Progenitor cell of endocrine pancreas (in vitro differentiated cells): ENCODE measurements at regions not wholly inside any gene's neighbourhood (a gene's known extent, or its start where the extent isn't known, plus 50 kb on each side); places are given as distances from the start of the nearest gene placed in this dataset.

Source experiments
- DNase-seq: peaks from one replicate; pipeline ENCODE4 v3.0.0; 2021; ENCODE audit warnings: low spot score; ENCODE audit not compliant: unreplicated experiment
- H3K27ac Mint-ChIP-seq: 2 replicates; pipeline ENCODE4 v1.8.0; 2021; ENCODE audit warnings: mild to moderate bottlenecking, moderate library complexity, mixed read lengths
- H3K27me3 Mint-ChIP-seq: 2 replicates; pipeline ENCODE4 v1.8.0; 2021; ENCODE audit warnings: mixed read lengths
- H3K36me3 Mint-ChIP-seq: 2 replicates; pipeline ENCODE4 v1.8.0; 2022; ENCODE audit warnings: mixed read lengths; ENCODE audit not compliant: insufficient read depth
- H3K4me1 Mint-ChIP-seq: 2 replicates; pipeline ENCODE4 v1.8.0; 2021; ENCODE audit warnings: low read depth, mixed read lengths
- H3K4me3 Mint-ChIP-seq: 2 replicates; pipeline ENCODE4 v1.8.0; 2021; ENCODE audit warnings: low read depth, mild to moderate bottlenecking, moderate library complexity, mixed read lengths
- H3K9me3 Mint-ChIP-seq: 2 replicates; pipeline ENCODE4 v1.8.0; 2021; ENCODE audit warnings: low read depth, mixed read lengths
- TF ChIP-seq, protein P1 (sequence below): fragments of 200-600 bp; sonication (generic); IDR thresholded peaks from one replicate; pipeline ENCODE4 v1.5.0; 2021; ENCODE audit warnings: antibody characterized with exemption, mild to moderate bottlenecking; ENCODE audit not compliant: unreplicated experiment

DNA sequence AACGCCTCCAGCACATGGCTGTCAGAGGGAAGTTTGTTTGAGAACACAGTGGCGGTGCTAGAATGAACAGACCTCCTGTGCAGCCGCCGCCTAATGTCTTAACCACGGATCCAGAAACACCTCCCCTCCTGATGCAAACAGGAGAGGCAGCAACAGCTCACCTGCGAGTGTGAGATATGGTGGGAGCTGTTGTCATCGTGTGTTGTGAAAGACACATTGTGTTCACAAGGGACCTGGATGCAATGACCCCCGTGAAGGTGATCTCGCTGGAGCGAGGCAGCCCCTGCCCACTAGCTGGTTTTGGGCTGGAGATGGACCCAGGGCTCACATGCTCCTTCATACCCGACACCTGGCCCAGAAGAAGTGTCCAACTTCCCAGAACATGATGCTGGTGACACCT is 315.3 kb upstream of the C1orf174 start:
- H3K9me3 Mint-ChIP-seq = no peaks in the 10 kb centered on the region

DNA sequence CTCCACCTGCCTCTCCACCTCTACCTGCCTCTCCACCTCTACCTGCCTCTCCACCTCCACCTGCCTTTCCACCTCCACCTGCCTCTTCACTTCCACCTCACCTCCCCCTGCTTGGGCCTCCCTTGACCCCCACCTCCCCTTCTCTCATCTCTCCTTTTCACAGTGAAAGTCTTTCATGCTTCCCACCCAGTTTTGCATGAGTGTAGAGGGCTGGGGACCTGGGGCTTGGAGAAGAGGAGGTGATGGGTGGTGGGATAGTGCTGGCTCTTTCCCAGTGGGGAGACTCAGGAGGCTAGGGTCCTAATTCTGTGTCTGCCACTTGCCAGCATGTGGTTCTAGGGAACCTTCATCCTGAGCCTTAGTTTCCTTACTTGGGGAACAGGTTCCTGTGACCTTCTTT is 316.2 kb upstream of the C1orf174 start:
- H3K9me3 Mint-ChIP-seq = no peaks in the 10 kb centered on the region
- H3K4me1 Mint-ChIP-seq = peaks cover 3% of the 10 kb centered on the region
- TF ChIP-seq, protein P1, sequence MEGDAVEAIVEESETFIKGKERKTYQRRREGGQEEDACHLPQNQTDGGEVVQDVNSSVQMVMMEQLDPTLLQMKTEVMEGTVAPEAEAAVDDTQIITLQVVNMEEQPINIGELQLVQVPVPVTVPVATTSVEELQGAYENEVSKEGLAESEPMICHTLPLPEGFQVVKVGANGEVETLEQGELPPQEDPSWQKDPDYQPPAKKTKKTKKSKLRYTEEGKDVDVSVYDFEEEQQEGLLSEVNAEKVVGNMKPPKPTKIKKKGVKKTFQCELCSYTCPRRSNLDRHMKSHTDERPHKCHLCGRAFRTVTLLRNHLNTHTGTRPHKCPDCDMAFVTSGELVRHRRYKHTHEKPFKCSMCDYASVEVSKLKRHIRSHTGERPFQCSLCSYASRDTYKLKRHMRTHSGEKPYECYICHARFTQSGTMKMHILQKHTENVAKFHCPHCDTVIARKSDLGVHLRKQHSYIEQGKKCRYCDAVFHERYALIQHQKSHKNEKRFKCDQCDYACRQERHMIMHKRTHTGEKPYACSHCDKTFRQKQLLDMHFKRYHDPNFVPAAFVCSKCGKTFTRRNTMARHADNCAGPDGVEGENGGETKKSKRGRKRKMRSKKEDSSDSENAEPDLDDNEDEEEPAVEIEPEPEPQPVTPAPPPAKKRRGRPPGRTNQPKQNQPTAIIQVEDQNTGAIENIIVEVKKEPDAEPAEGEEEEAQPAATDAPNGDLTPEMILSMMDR = no peak
- no peak for DNase-seq
- no peak overlapping the region for H3K4me3 Mint-ChIP-seq
- H3K36me3 Mint-ChIP-seq = no peaks in the 10 kb centered on the region
- peaks cover 33% of the 10 kb centered on the region for H3K27me3 Mint-ChIP-seq
- H3K27ac Mint-ChIP-seq = no peak overlapping the region

More for the DNA sequence above, 315.3 kb upstream of the C1orf174 start:
- TF ChIP-seq, protein P1 = no peak
- H3K27me3 Mint-ChIP-seq = peaks cover 33% of the 10 kb centered on the region
- no peaks in the 10 kb centered on the region for H3K36me3 Mint-ChIP-seq
- DNase-seq = no peak
- H3K4me1 Mint-ChIP-seq = peaks cover 6% of the 10 kb centered on the region
- H3K27ac Mint-ChIP-seq = no peak overlapping the region
- H3K4me3 Mint-ChIP-seq = no peak overlapping the region

DNA sequence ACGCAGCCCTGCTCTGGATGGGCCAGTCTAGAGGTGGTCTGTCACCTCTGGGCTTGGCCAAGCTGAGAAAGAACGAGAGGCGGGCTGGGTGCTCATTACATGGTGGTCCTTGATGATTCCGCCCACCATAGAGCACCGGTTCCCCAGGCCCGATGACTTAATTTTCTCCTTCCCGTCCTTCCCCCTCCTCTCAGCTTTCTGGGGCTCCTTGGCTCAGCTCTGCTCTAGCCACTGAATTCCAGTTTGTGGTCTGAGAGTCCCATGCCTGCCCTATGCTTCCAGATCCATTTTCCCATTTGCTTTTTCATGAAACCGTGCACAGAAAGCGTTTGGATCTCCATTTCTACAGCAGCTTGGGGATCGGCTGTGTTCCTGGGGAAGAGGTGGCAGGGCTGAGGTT is 318.5 kb upstream of the C1orf174 start:
- Mint-ChIP-seq H3K9me3 (no peaks in the 10 kb centered on the region), H3K4me1 (peaks cover 4% of the 10 kb centered on the region), H3K4me3 (no peak overlapping the region), H3K36me3 (no peaks in the 10 kb centered on the region), H3K27ac (no peak overlapping the region), H3K27me3 (peaks cover 21% of the 10 kb centered on the region)
- TF ChIP-seq, protein P1 = no peak
- DNase-seq = no peak

DNA sequence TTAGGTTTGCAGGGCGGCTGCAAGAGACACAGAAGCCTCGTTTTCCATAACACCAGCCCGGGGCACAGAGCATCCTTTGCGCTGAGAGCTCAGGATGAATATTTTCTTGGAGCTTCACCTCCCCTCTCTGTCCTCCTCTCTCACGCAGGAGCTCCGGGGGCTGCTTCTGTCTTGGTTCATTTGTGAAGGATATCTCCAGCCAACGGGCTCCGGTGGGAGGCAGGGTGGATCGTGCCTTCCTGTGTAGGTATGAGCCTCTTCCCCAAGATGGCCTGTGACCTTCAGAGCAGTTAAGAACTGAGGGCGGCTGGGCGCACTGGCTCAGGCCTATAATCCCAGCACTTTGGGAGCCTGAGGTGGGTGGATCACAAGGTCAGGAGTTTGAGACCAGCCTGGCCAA is 319.0 kb upstream of the C1orf174 start:
- peaks cover 4% of the 10 kb centered on the region for H3K4me1 Mint-ChIP-seq

DNA sequence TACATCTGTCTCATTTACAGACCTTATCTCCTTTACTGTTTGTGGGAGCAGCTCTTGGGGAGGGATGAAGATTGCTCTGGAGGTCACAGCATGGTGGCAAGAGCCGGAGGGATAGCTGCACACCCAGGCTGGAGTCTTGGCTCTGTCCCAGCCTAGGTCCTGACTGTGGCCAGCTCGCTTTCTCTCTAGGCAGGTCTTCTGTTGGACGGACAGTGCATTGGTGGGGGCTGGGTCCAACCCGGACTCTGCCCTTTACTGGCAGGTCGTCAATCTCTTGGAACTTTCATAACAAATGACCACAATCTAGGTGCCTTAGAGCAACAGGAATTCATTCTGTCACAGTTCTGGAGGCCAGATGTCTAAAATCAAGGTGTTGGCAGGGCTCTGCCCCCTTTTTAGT is 319.8 kb upstream of the C1orf174 start:
- Mint-ChIP-seq H3K27me3 (peaks cover 12% of the 10 kb centered on the region), H3K36me3 (no peaks in the 10 kb centered on the region), H3K4me3 (no peak overlapping the region), H3K4me1 (peaks cover 4% of the 10 kb centered on the region), H3K27ac (no peak overlapping the region), H3K9me3 (no peaks in the 10 kb centered on the region)
- DNase-seq = no peak
- TF ChIP-seq, protein P1 = no peak

More for the DNA sequence above, 319.0 kb upstream of the C1orf174 start:
- TF ChIP-seq, protein P1 = no peak
- Mint-ChIP-seq H3K27me3 (peaks cover 18% of the 10 kb centered on the region), H3K36me3 (no peaks in the 10 kb centered on the region), H3K4me3 (no peak overlapping the region), H3K9me3 (no peaks in the 10 kb centered on the region), H3K27ac (no peak overlapping the region)
- DNase-seq = no peak
